ENCODE measurements at regions not wholly inside any gene's neighbourhood (a gene's known extent, or its start where the extent isn't known, plus 50 kb on each side); places are given as distances from the start of the nearest gene placed in this dataset.

DNA sequence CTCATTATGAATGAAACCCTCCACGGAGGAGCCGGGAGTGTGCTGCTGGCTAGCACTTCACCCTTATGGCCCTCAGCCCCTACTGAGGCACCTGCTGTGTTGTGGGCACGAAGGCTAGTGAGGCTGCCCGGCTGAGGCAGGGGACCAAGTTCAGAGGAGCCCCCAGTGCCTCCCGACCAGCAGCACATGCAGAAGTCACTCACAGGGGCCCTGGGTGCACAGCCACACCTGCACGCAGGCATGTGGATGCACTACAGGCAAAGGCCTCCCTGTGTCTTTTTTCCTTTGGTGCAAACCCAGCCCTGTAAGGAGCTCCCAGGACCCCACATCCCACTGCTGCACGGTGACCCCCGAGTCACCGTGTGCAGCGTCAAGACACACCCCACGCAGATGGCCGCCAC is 261.5 kb downstream of the BRD1 start:
- ChIA-PET CTCF (no interaction called here), POLR2A (no interaction called here)
- H3K4me3 ChIP-seq (ENCODE audit: low read depth, low read length): no peak overlapping the region
- no peak overlapping the region for H3K27ac ChIP-seq (ENCODE audit: extremely low read depth, low read depth, low read length)
- TF ChIP-seq ZSCAN23 (tag by site-specific recombination; IDR thresholded peaks at IDR 0.05) (no peak), GLIS2 (tag by site-specific recombination; IDR thresholded peaks at IDR 0.05) (no peak), ZNF37A (tag by site-specific recombination; IDR thresholded peaks at IDR 0.05) (no peak), ZIC2 (tag by site-specific recombination; IDR thresholded peaks at IDR 0.05) (no peak), ZNF692 (tag by site-specific recombination; IDR thresholded peaks at IDR 0.05) (no peak), ZNF768 (tag by site-specific recombination; IDR thresholded peaks at IDR 0.05) (no peak), ZNF660 (tag by site-specific recombination; IDR thresholded peaks at IDR 0.05) (no peak), ZNF626 (tag by site-specific recombination; IDR thresholded peaks at IDR 0.05) (no peak), ZNF837 (tag by site-specific recombination; IDR thresholded peaks at IDR 0.05) (no peak), ZBTB10 (tag by site-specific recombination; IDR thresholded peaks at IDR 0.05) (no peak), ZNF324 (tag by site-specific recombination; IDR thresholded peaks at IDR 0.05) (no peak), ZNF274 (IDR thresholded peaks at IDR 0.05; ENCODE audit: low read length) (no peak), ZNF274 (tag by site-specific recombination; IDR thresholded peaks at IDR 0.05; ENCODE audit: borderline replicate concordance) (no peak), ZNF473 (tag by site-specific recombination; IDR thresholded peaks at IDR 0.05) (no peak), TRIM28 (IDR thresholded peaks at IDR 0.05; ENCODE audit: borderline replicate concordance, low read length) (no peak), KLF16 (tag by site-specific recombination; IDR thresholded peaks at IDR 0.05) (no peak)
- TF ChIP-seq, protein P1, sequence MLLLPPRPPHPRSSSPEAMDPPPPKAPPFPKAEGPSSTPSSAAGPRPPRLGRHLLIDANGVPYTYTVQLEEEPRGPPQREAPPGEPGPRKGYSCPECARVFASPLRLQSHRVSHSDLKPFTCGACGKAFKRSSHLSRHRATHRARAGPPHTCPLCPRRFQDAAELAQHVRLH (tag by site-specific recombination; IDR thresholded peaks at IDR 0.05): no peak
- TF ChIP-seq, protein P2, sequence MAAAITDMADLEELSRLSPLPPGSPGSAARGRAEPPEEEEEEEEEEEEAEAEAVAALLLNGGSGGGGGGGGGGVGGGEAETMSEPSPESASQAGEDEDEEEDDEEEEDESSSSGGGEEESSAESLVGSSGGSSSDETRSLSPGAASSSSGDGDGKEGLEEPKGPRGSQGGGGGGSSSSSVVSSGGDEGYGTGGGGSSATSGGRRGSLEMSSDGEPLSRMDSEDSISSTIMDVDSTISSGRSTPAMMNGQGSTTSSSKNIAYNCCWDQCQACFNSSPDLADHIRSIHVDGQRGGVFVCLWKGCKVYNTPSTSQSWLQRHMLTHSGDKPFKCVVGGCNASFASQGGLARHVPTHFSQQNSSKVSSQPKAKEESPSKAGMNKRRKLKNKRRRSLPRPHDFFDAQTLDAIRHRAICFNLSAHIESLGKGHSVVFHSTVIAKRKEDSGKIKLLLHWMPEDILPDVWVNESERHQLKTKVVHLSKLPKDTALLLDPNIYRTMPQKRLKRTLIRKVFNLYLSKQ (tag by site-specific recombination; IDR thresholded peaks at IDR 0.05; ENCODE audit: borderline replicate concordance): no peak
- H3K36me3 ChIP-seq (ENCODE audit: control insufficient read depth in 2 of 2, insufficient read depth in 1 of 2, low read length in 2 of 2): no peaks in the 10 kb centered on the region
- no peaks in the 10 kb centered on the region for H3K9me3 ChIP-seq (ENCODE audit: control insufficient read depth, insufficient read depth, low read depth, low read length)
- H3K4me1 ChIP-seq (ENCODE audit: control insufficient read depth, insufficient read depth, low read length): no peaks in the 10 kb centered on the region

- ChIA-PET POLR2A (no interaction called here), CTCF (no interaction called here)
- H3K9me3 ChIP-seq (ENCODE audit: control insufficient read depth, insufficient read depth, low read depth, low read length): no peaks in the 10 kb centered on the region
- TF ChIP-seq ZNF121 (tag by site-specific recombination; IDR thresholded peaks at IDR 0.05) (no peak), ZBTB7A (tag by site-specific recombination; IDR thresholded peaks at IDR 0.05; ENCODE audit: low read depth) (no peak), ZNF354C (tag by site-specific recombination; IDR thresholded peaks at IDR 0.05; ENCODE audit: borderline replicate concordance, low read depth) (no peak), GFI1B (tag by site-specific recombination; IDR thresholded peaks at IDR 0.05) (no peak), REST (tag by site-specific recombination; IDR thresholded peaks at IDR 0.05) (no peak)
- TF ChIP-seq, protein P3, sequence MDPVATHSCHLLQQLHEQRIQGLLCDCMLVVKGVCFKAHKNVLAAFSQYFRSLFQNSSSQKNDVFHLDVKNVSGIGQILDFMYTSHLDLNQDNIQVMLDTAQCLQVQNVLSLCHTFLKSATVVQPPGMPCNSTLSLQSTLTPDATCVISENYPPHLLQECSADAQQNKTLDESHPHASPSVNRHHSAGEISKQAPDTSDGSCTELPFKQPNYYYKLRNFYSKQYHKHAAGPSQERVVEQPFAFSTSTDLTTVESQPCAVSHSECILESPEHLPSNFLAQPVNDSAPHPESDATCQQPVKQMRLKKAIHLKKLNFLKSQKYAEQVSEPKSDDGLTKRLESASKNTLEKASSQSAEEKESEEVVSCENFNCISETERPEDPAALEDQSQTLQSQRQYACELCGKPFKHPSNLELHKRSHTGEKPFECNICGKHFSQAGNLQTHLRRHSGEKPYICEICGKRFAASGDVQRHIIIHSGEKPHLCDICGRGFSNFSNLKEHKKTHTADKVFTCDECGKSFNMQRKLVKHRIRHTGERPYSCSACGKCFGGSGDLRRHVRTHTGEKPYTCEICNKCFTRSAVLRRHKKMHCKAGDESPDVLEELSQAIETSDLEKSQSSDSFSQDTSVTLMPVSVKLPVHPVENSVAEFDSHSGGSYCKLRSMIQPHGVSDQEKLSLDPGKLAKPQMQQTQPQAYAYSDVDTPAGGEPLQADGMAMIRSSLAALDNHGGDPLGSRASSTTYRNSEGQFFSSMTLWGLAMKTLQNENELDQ (tag by site-specific recombination; IDR thresholded peaks at IDR 0.05; ENCODE audit: low read depth): no peak
- TF ChIP-seq, protein P4, sequence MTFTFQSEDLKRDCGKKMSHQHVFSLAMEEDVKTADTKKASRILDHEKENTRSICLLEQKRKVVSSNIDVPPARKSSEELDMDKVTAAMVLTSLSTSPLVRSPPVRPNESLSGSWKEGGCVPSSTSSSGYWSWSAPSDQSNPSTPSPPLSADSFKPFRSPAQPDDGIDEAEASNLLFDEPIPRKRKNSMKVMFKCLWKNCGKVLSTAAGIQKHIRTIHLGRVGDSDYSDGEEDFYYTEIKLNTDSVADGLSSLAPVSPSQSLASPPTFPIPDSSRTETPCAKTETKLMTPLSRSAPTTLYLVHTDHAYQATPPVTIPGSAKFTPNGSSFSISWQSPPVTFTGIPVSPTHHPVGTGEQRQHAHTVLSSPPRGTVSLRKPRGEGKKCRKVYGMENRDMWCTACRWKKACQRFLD (tag by site-specific recombination; IDR thresholded peaks at IDR 0.05): no peak
Observed at GRCh38 chr22:49565516-49565855, 262.2 kb downstream of the BRD1 start.

More at GRCh38 chr22:49565516-49565855, 262.2 kb downstream of the BRD1 start:
- Histone ChIP-seq H3K4me3 (ENCODE audit: low read depth, low read length) (no peak overlapping the region), H3K36me3 (ENCODE audit: control insufficient read depth in 2 of 2, insufficient read depth in 1 of 2, low read length in 2 of 2) (no peaks in the 10 kb centered on the region), H3K4me1 (ENCODE audit: control insufficient read depth, insufficient read depth, low read length) (no peaks in the 10 kb centered on the region), H3K27ac (ENCODE audit: extremely low read depth, low read depth, low read length) (no peak overlapping the region)
